GM23338 (cell line): ENCODE measurements at regions not wholly inside any gene's neighbourhood (a gene's known extent, or its start where the extent isn't known, plus 50 kb on each side); places are given as distances from the start of the nearest gene placed in this dataset.

ENCODE experiments used
- CREB1 ChIP-seq: fragments of 250-450 bp; sonication (Bioruptor Pico); IDR thresholded peaks from 2 replicates; pipeline ENCODE4 v1.5.0; 2020; ENCODE audit warnings: low read depth, mild to moderate bottlenecking, moderate library complexity
- CTCF ChIP-seq, 2 experiments: fragments of 200-600 bp in 1 of 2; sonication (generic) in 1 of 2; conservative IDR thresholded peaks; 2 replicates each; pipeline versions ENCODE4 v1.5.1 to v1.6.1; 2016 to 2017; ENCODE audit warnings: antibody characterized with exemption in 2 of 2, low read depth in 2 of 2, mild to moderate bottlenecking in 2 of 2, moderate library complexity in 1 of 2
- ETS1 ChIP-seq: IDR thresholded peaks from 2 replicates; pipeline ENCODE4 v1.6.1; 2016; ENCODE audit warnings: antibody characterized with exemption
- EZH2 ChIP-seq: fragments of 200-600 bp; sonication (generic); IDR thresholded peaks from one replicate; pipeline ENCODE4 v1.8.0; 2017; ENCODE audit warnings: antibody characterized with exemption, mild to moderate bottlenecking, low read depth; ENCODE audit not compliant: unreplicated experiment
- EZH2phosphoT487 ChIP-seq: fragments of 200-600 bp; sonication (generic); IDR thresholded peaks from one replicate; pipeline ENCODE4 v1.8.1; 2018; ENCODE audit warnings: antibody characterized with exemption; ENCODE audit not compliant: unreplicated experiment
- JUNB ChIP-seq: IDR thresholded peaks from one replicate; pipeline ENCODE4 v1.6.1; 2016; ENCODE audit warnings: antibody characterized with exemption; ENCODE audit not compliant: unreplicated experiment
- NANOG ChIP-seq: IDR thresholded peaks from 2 replicates; pipeline ENCODE4 v1.6.1; 2016; ENCODE audit warnings: antibody characterized with exemption, borderline replicate concordance
- POLR2AphosphoS5 ChIP-seq: IDR thresholded peaks from 2 replicates; pipeline ENCODE4 v1.6.1; 2016; ENCODE audit warnings: antibody characterized with exemption, low read depth
- STAT1 ChIP-seq: IDR thresholded peaks from one replicate; pipeline ENCODE4 v1.6.1; 2016; ENCODE audit warnings: antibody characterized with exemption; ENCODE audit not compliant: unreplicated experiment
- ZNF114 ChIP-seq: fragments of 250-450 bp; sonication (Bioruptor Pico); IDR thresholded peaks from 2 replicates; pipeline ENCODE4 v1.5.0; 2020; ENCODE audit warnings: mild to moderate bottlenecking, moderate library complexity
- ZNF331 ChIP-seq: fragments of 250-450 bp; sonication (Bioruptor Pico); IDR thresholded peaks from 2 replicates; pipeline ENCODE4 v1.5.0; 2020; ENCODE audit warnings: low read depth, mild to moderate bottlenecking, moderate library complexity
- TF ChIP-seq, protein P1 (sequence below): IDR thresholded peaks from one replicate; pipeline ENCODE4 v1.6.1; 2018; ENCODE audit warnings: antibody characterized with exemption; ENCODE audit not compliant: unreplicated experiment

DNA sequence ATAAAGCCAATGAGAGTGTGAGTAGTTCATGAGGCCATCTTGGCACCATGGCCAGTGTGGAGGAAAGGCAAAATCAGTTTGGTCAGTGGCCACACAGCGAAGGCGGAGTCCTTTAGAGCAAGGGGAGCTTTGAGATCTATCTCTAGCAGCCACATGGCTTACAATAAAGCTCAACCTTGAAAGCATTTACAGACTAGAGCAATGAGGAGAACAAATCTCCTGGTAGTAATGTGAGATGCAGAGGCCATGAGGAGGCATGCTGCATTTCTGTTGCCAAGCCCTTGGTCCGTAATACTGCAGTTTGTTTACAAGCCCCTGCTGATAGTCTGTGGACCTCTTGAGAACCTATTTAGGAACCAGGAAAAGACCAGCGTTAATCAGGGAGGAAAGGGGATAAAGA is 381.5 kb upstream of the C2CD4B start:
- TF ChIP-seq CTCF (conservative IDR thresholded peaks at IDR 0.05; ENCODE audit: low read depth in 2 of 2): no peak
- no peak for TF ChIP-seq EZH2phosphoT487
- no peak for TF ChIP-seq POLR2AphosphoS5
- no peak for TF ChIP-seq CREB1
- no peak for TF ChIP-seq EZH2
- no peak for TF ChIP-seq JUNB
- TF ChIP-seq, protein P1, sequence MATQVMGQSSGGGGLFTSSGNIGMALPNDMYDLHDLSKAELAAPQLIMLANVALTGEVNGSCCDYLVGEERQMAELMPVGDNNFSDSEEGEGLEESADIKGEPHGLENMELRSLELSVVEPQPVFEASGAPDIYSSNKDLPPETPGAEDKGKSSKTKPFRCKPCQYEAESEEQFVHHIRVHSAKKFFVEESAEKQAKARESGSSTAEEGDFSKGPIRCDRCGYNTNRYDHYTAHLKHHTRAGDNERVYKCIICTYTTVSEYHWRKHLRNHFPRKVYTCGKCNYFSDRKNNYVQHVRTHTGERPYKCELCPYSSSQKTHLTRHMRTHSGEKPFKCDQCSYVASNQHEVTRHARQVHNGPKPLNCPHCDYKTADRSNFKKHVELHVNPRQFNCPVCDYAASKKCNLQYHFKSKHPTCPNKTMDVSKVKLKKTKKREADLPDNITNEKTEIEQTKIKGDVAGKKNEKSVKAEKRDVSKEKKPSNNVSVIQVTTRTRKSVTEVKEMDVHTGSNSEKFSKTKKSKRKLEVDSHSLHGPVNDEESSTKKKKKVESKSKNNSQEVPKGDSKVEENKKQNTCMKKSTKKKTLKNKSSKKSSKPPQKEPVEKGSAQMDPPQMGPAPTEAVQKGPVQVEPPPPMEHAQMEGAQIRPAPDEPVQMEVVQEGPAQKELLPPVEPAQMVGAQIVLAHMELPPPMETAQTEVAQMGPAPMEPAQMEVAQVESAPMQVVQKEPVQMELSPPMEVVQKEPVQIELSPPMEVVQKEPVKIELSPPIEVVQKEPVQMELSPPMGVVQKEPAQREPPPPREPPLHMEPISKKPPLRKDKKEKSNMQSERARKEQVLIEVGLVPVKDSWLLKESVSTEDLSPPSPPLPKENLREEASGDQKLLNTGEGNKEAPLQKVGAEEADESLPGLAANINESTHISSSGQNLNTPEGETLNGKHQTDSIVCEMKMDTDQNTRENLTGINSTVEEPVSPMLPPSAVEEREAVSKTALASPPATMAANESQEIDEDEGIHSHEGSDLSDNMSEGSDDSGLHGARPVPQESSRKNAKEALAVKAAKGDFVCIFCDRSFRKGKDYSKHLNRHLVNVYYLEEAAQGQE: no peak
- TF ChIP-seq ZNF114: no peak
- no peak for TF ChIP-seq ETS1
- no peak for TF ChIP-seq NANOG
- no peak for TF ChIP-seq ZNF331 (CRISPR knock-in tag)
- no peak for TF ChIP-seq STAT1
